Stimulated activated memory B cell treated with anti-CD40 and anti-IgM and Interleukin-4, amounts not matched to agents 10 μg/mL and 1 μg/mL and 100 μg/mL, for 72 hours (primary cell): ENCODE measurements at regions not wholly inside any gene's neighbourhood (a gene's known extent, or its start where the extent isn't known, plus 50 kb on each side); places are given as distances from the start of the nearest gene placed in this dataset.
A peak's percentile ranks its signal among the peaks of the same experiment; 100 is the strongest.
"Not testable (repeated sequence)": the region's sequence is repeated elsewhere in the genome, so short reads cannot be mapped to it uniquely, and the experiment has no call there.

Experiments used
- ATAC-seq: fragments of 150-1000 bp; cut with Tn5 transposase; 2 replicates; pipeline ENCODE4 v1.10.0; 2021
- H3K27ac Mint-ChIP-seq: one replicate; pipeline ENCODE4 v1.8.0; 2022; ENCODE audit warnings: mild to moderate bottlenecking, mixed read lengths
- H3K27me3 Mint-ChIP-seq: one replicate; pipeline ENCODE4 v1.8.0; 2022; ENCODE audit warnings: mixed read lengths
- H3K36me3 Mint-ChIP-seq: one replicate; pipeline ENCODE4 v1.8.0; 2022; ENCODE audit warnings: mixed read lengths
- H3K4me1 Mint-ChIP-seq: one replicate; pipeline ENCODE4 v1.8.0; 2022; ENCODE audit warnings: mixed read lengths
- H3K4me3 Mint-ChIP-seq: one replicate; pipeline ENCODE4 v1.8.0; 2022; ENCODE audit warnings: mild to moderate bottlenecking, moderate library complexity, mixed read lengths
- H3K9me3 Mint-ChIP-seq: one replicate; pipeline ENCODE4 v1.8.0; 2022; ENCODE audit warnings: mixed read lengths

DNA sequence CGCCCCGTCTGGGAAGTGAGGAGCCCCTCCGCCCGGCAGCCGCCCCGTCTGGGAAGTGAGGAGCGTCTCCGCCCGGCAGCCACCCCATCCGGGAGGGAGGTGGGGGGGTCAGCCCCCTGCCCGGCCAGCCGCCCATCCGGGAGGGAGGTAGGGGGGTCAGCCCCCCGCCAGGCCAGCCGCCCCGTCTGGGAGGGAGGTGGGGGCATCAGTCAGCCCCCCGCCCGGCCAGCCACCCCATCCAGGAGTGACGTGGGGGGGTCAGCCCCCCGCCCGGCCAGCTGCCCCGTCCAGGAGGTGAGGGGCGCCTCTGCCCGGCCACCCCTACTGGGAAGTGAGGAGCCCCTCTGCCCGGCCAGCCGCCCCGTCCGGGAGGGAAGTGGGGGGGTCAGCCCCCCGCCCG lies 297.5 kb upstream of the DYNLRB2 start:
- not testable (repeated sequence) for H3K9me3 Mint-ChIP-seq, ATAC-seq

DNA sequence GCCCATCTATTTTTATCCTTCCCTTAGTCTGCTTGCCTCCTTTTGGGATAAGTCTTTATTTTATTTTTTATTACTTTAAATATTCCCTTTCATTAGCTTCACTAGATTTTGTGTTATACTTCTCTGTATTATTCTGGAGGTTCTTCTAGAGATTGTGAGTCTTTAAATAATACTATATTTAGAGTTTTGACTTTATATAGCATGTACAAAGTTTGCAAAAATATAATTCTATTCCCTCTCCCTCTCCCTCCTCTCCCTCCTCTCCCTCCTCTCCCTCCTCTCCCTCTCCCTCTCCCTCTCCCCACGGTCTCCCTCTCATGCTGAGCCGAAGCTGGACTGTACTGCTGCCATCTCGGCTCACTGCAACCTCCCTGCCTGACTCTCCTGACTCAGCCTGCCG lies 298.5 kb upstream of the DYNLRB2 start:
- ATAC-seq, H3K27me3 Mint-ChIP-seq, H3K4me1 Mint-ChIP-seq: not testable (repeated sequence)

More for the DNA sequence above, 297.5 kb upstream of the DYNLRB2 start:
- H3K4me1 Mint-ChIP-seq, H3K36me3 Mint-ChIP-seq, H3K27ac Mint-ChIP-seq, H3K27me3 Mint-ChIP-seq, H3K4me3 Mint-ChIP-seq: not testable (repeated sequence)

DNA sequence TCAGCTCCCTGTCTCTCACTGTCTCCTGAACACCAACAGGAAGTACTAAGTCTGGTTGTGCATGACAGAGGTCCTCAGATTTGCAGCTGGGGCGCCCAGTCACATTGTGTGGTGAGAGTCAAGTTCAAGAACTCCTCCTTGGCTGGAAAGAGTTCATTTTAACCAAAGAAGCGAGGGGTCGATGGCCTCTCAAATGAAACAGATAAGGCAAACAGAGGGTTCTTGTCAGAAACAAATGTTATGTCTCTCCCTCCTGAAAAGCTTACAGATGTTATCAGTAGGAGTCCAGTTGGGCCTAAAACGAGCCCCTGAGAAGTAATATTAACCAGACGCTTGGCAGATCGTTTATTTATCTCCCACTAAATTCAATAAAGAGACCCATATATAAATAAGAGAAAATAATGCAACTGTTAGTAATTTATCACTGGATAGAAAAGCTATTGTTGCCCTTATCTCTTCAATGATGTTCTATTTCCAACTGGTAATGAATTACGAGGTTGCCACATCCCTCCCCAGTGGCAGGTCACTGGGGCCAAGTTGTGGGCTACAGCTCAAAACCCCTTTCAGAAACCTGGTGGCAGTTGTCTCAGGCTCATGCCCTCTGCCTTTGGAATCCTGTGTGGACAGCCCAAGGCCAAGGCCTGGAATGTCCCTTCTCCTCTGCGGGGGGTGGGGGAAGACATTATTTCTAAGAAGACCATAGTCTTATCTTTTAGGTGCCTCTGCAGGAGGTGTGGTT lies 307.5 kb upstream of the DYNLRB2 start:
- Mint-ChIP-seq H3K27me3 (no peaks in the 10 kb centered on the region), H3K9me3 (no peaks in the 10 kb centered on the region), H3K27ac (no peak overlapping the region), H3K4me1 (peaks cover 15% of the 10 kb centered on the region), H3K36me3 (no peaks in the 10 kb centered on the region), H3K4me3 (no peak overlapping the region)
- no peak for ATAC-seq

More for the DNA sequence above, 298.5 kb upstream of the DYNLRB2 start:
- not testable (repeated sequence) for H3K4me3 Mint-ChIP-seq, H3K9me3 Mint-ChIP-seq, H3K27ac Mint-ChIP-seq, H3K36me3 Mint-ChIP-seq

DNA sequence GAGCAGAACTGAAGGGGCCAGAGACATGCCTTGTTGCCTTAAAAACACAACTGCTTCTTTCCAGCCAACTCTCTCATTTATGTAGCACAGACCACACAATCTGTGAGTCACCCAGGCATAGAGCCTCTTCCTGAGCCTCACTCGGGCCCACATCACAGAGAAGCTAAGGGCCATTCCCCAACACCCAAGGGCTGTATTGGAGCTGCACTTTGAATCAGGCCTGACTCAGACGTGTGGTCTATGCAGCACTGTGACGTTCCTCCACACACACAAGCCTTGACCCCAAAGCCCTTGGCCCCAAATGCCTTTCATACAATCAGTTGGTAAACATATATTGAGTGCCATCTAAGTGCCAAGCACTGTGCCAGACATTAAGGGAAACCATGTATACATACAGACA lies 308.9 kb upstream of the DYNLRB2 start:
- Mint-ChIP-seq H3K4me1 (peaks cover 15% of the 10 kb centered on the region), H3K9me3 (peaks cover under 1% of the 10 kb centered on the region), H3K27me3 (no peaks in the 10 kb centered on the region), H3K27ac (peak overlapping the region; percentile 77), H3K36me3 (no peaks in the 10 kb centered on the region), H3K4me3 (no peak overlapping the region)
- ATAC-seq: peak; percentile 91

DNA sequence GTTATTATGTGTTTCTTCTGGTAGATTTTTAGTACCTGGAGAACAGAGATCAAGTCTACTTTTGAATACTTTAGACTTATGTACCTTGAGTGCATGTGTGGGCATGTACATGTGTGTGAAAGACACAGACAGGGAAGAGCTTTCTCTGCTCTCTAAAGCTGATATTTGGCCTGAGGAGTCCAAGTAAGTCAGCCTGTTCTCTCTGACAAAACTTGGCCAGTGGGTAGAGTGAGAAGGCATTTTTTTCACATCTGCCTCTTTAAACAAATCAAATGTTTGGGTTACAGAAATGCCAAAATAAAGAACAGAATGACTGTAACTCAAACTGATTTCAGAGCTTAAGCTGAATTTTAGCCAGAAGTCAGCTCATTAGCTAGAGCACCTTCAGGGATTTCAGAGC lies 309.7 kb upstream of the DYNLRB2 start:
- ATAC-seq: no peak
- Mint-ChIP-seq H3K27ac (peak overlapping the region; percentile 77), H3K27me3 (no peaks in the 10 kb centered on the region), H3K4me1 (peaks cover 15% of the 10 kb centered on the region), H3K4me3 (no peak overlapping the region), H3K9me3 (peaks cover 8% of the 10 kb centered on the region), H3K36me3 (no peaks in the 10 kb centered on the region)

DNA sequence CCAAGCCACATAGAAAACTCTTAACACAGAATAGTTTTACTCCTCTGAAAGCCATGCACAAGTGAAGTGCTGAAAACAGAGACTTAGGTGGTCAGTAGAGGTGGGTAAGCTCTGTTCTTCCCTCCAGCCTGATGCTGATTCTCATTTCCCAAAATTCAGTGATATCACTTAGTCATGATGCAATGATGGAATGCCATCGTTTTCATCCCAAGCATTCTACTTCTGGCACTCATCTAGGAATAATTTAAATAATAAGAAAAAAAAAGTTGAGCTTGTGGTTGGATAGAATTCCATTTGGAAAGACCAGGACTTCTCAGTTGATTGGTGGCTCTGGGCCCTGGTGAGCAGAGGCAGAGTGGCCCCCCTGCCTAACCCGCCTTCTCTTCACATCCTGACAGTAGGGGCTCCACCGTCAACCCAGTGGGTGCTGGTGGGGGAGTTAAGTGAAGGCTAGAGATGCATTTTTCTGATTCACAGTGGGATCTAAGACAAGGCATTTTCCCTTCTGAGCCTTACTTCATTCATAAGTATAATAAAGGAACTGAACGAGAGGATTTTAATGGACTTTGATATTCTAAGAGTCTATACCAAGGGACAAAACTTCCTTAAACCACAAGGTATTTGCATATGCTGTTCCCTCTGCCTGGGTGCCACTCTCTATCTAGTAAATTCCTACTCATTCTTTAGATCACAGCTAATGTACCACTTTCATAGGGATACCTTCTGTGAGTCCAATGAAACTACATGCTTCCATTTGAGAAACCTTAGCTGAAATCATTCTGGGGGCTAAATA lies 310.3 kb upstream of the DYNLRB2 start:
- H3K27ac Mint-ChIP-seq: peak overlapping the region; percentile 77
- H3K9me3 Mint-ChIP-seq: peaks cover 10% of the 10 kb centered on the region
- no peak for ATAC-seq
- no peaks in the 10 kb centered on the region for H3K36me3 Mint-ChIP-seq
- H3K4me3 Mint-ChIP-seq: no peak overlapping the region
- H3K4me1 Mint-ChIP-seq: peaks cover 15% of the 10 kb centered on the region
- H3K27me3 Mint-ChIP-seq: no peaks in the 10 kb centered on the region

DNA sequence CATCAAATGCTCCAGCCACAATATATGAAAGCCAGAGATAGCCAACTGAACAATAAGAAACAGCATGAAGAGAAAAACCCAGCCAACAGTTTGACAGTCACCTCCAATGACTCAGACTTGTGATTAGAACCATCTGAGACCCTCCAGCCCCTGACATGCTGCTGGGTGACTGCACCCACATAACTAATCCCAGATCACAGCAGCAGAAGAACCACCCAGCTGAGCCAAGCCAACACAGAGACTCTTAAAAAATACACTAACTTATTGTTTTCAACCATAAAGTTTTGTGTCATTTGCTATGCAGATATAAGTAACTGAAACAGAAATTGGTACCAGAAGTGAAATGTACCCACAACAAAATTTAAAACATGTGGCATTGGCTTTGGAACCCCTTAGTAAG lies 314.3 kb upstream of the DYNLRB2 start:
- no peak for ATAC-seq
- Mint-ChIP-seq H3K27me3 (no peaks in the 10 kb centered on the region), H3K27ac (no peak overlapping the region), H3K36me3 (no peaks in the 10 kb centered on the region), H3K4me1 (peaks cover 5% of the 10 kb centered on the region), H3K4me3 (no peak overlapping the region), H3K9me3 (peaks cover 12% of the 10 kb centered on the region)

DNA sequence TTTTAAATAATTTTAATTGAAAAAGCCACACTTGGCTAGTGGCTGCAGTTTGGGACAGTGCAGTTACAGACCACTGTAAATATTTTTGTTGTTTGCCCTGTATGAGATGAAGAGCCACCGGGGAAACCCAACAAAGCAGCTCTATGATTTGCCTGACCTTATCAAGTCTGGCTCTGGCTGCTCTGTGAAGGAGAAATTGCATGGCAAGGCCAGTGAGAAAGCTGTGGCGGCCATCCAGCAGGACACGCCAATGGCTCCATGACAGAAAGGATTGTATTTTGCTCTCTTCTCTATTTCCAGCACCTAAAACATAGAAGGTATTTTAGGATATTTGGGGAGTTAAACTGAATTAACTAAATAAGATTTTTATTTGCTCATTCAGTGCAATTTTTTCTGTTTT lies 330.0 kb upstream of the DYNLRB2 start:
- Mint-ChIP-seq H3K4me3 (no peak overlapping the region), H3K27ac (no peak overlapping the region), H3K36me3 (no peaks in the 10 kb centered on the region), H3K4me1 (no peaks in the 10 kb centered on the region), H3K27me3 (peaks cover 9% of the 10 kb centered on the region), H3K9me3 (peaks cover 6% of the 10 kb centered on the region)
- no peak for ATAC-seq

DNA sequence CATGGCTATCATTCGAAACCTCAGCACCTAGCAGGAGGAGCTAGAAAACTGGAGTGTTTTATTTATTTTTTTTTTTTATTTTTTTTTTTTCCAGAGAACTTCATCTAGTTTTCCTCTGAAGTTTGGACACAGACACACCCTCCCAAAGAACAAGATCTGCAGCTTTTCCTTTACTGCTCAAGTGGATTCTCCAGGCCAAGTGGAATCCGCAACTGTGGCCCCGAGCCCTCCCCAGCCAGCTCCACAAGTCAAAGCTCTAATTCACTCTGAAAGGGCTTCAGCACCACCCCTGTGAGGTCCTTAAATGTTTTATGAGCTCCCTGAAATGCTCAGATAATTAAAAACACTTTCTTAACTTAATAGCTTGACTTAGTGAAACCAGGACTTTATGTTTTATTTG lies 332.1 kb upstream of the DYNLRB2 start:
- Mint-ChIP-seq H3K4me3 (no peak overlapping the region), H3K36me3 (no peaks in the 10 kb centered on the region), H3K4me1 (no peaks in the 10 kb centered on the region), H3K9me3 (peaks cover 3% of the 10 kb centered on the region), H3K27me3 (peaks cover 9% of the 10 kb centered on the region), H3K27ac (no peak overlapping the region)
- ATAC-seq: no peak

DNA sequence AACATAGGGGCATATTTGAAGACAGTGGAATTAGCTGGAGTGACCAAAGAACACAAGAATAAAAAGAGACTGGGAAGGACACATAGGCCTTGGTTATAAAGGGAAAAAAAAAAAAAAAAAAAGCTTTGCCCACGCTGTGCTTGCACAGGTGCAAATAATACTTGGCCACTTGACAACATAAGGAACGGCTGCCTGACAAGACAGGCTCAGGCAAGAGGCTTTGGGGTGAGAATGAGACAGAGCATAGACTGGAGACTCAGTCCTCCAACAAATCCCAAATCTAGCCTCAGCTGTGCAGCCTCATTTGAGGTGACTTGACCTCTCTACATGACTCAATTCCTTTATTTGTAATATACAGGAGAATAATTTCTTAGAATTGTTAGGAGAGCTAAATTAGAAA lies 332.8 kb upstream of the DYNLRB2 start:
- Mint-ChIP-seq H3K4me1 (no peaks in the 10 kb centered on the region), H3K4me3 (no peak overlapping the region), H3K36me3 (no peaks in the 10 kb centered on the region), H3K27me3 (peaks cover 9% of the 10 kb centered on the region), H3K9me3 (peaks cover 3% of the 10 kb centered on the region), H3K27ac (no peak overlapping the region)
- ATAC-seq: no peak

DNA sequence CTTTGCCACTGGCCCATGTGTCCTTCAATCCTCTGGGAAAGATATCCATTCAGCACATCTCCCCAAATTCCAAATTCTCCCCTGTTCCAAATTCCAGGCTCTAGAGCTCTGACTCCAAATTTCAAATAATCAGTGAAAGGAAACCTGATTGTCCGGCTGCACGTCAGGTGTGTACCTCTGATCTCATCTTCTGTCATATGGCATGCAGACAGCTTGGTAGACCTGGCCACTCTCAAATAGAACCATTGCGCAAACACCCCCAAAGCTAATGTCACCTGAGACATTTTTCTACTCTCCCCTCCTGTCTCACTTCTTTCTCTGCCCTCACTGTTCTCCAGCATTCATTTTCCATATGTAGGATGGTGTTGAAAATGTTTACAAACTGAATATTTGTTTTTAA lies 337.0 kb upstream of the DYNLRB2 start:
- no peak for ATAC-seq
- H3K27me3 Mint-ChIP-seq: no peaks in the 10 kb centered on the region
- H3K27ac Mint-ChIP-seq: no peak overlapping the region
- peaks cover 6% of the 10 kb centered on the region for H3K9me3 Mint-ChIP-seq
- no peaks in the 10 kb centered on the region for H3K4me1 Mint-ChIP-seq
- no peak overlapping the region for H3K4me3 Mint-ChIP-seq
- no peaks in the 10 kb centered on the region for H3K36me3 Mint-ChIP-seq

DNA sequence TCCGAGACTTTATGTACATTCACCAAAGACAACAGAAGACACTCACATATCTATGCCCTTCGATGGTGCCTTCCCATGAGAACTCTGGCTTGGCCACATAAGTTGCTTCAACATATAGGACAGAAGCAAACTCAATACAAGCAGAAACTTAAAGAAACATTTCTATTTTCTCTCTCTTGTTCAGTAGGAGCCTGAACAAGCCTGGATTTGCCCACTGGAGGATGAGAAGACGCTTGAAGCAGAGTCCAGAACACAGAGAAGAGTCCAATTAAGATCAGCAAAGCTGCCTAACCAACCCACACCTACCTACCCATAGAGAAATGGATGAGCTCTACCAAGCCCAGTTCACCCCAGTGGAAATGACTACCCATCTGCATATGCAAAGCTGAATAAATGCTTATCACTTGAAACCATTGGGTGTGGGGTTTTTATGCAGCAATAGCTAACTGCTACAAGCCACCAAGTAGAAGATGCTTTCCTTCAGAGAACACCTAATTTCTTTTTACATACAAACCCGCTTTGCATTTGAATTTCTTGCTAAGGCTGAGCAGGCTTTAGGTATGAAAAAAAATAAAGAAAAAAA lies 337.9 kb upstream of the DYNLRB2 start:
- Mint-ChIP-seq H3K9me3 (peaks cover 6% of the 10 kb centered on the region), H3K36me3 (no peaks in the 10 kb centered on the region), H3K27me3 (no peaks in the 10 kb centered on the region), H3K4me3 (no peak overlapping the region), H3K27ac (no peak overlapping the region), H3K4me1 (no peaks in the 10 kb centered on the region)
- ATAC-seq: no peak

DNA sequence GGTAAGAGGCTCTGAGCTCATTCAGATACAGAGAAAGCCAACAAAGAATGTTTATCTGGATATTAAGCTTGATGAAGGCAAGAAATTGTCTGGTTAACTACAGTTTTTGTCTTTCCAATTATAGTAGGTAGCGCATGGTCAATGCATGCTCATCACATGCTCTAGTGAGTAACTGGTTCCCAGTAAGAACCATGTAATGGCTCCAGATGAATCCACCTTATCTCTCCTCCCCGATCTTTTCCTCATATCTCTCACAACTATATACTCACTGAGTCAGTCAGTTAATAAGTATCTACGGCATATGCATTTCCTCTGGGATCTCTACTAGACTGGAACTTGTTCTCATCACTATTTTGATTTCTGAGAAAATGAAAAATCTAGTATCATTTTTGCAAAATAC lies 340.7 kb upstream of the DYNLRB2 start:
- Mint-ChIP-seq H3K4me1 (no peaks in the 10 kb centered on the region), H3K27ac (no peak overlapping the region), H3K9me3 (peaks cover 3% of the 10 kb centered on the region), H3K27me3 (no peaks in the 10 kb centered on the region), H3K4me3 (no peak overlapping the region), H3K36me3 (no peaks in the 10 kb centered on the region)
- ATAC-seq: no peak

DNA sequence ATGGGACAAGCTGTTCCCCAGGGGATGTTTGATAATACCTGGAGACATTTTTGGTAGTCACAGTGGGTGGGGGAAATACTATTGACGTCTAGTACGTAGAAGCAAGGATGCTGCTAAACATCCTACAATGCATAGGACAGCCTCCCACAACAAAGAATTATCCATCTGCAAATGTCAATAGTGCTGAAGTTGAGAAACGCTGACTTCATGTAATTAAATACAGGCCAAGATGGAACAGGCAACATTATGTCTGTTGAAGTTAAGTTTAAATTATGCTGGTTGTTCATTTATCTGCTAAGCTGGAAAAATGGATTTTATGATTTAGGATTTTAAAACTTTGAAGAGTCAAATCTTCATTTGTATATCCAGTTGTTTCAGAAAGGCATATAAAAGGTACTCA lies 341.2 kb upstream of the DYNLRB2 start:
- H3K36me3 Mint-ChIP-seq: no peaks in the 10 kb centered on the region
- H3K4me1 Mint-ChIP-seq: no peaks in the 10 kb centered on the region

DNA sequence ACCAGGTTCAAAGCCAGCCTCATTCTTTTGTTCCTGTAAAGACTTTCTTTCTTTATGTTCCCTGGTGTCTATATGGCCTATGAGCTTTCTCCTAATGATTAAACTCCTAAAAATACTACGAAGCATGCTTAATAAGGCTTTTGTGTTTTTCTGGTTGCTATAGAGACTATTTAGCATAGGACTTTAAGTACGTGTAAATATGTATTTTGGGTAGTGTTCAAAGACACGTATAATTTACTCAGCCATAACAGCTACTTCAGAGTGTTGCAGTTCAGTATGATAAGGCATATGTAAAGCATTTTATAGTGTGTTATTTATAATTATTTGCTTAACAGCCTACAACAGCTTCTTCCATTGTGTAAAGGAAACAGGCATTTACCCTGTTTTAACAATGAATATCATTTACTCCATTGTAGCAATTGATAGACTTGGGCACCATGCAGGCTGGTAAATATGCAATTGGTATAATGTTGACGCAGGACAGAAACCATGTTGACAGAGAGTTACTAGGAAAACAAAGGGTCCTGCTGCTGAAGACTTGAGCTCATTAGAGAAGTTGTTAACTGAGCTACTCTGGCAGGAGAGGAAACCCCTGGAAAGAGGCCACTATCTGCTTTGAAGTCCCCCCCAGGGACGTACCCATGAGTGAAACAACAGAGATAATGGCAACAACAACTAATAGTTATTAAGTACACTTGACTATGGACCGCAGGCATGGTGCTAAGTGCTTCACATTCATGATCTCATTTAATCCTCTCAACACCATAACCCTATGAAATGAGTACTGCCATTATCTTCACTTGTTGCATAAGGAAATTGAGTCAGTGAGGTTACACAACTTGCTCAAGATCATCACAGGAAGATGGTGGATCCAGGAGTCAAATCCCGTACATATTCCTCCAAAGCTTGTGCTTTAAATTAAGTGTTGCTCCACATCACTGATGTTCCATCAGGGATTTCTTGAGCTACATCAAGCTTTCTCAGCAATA lies 342.2 kb upstream of the DYNLRB2 start:
- no peak for ATAC-seq
- H3K4me3 Mint-ChIP-seq: no peak overlapping the region
- no peaks in the 10 kb centered on the region for H3K4me1 Mint-ChIP-seq
- no peak overlapping the region for H3K27ac Mint-ChIP-seq
- peaks cover 12% of the 10 kb centered on the region for H3K27me3 Mint-ChIP-seq
- peaks cover 3% of the 10 kb centered on the region for H3K9me3 Mint-ChIP-seq
- H3K36me3 Mint-ChIP-seq: no peaks in the 10 kb centered on the region

More for the DNA sequence above, 341.2 kb upstream of the DYNLRB2 start:
- Mint-ChIP-seq H3K4me3 (no peak overlapping the region), H3K27ac (no peak overlapping the region), H3K9me3 (peaks cover 3% of the 10 kb centered on the region), H3K27me3 (peaks cover 2% of the 10 kb centered on the region)
- ATAC-seq: no peak
